SU-DHL-6 (cell line): ENCODE measurements at regions not wholly inside any gene's neighbourhood (a gene's known extent, or its start where the extent isn't known, plus 50 kb on each side); places are given as distances from the start of the nearest gene placed in this dataset.

Source experiments
- H2AFZ ChIP-seq: fragments of 200-600 bp; sonication (generic); 2 replicates; pipeline ENCODE4 v1.6.1; 2014; ENCODE audit warnings: low read depth, mild to moderate bottlenecking, moderate library complexity, mixed read lengths, antibody characterized with exemption, low read length; ENCODE audit not compliant: severe bottlenecking
- H3F3A ChIP-seq: fragments of 200-600 bp; shearing (Covaris generic); 2 replicates; pipeline ENCODE4 v1.6.0; 2016; ENCODE audit warnings: antibody characterized with exemption, mild to moderate bottlenecking; ENCODE audit not compliant: insufficient read depth
- H3K27ac ChIP-seq: fragments of 200-600 bp; sonication (generic); 2 replicates; pipeline ENCODE4 v1.5.1; 2016; ENCODE audit warnings: low read depth, mild to moderate bottlenecking, low read length, moderate library complexity, mixed read lengths
- H3K27me3 ChIP-seq: fragments of 200-600 bp; sonication (generic), shearing (Covaris generic); 2 replicates; pipeline ENCODE4 v1.6.0; 2014; ENCODE audit warnings: mild to moderate bottlenecking, low read length
- H3K36me3 ChIP-seq: fragments of 200-600 bp; sonication (generic); 2 replicates; pipeline ENCODE4 v1.6.1; 2014; ENCODE audit warnings: mild to moderate bottlenecking, low read length, mixed read lengths
- H3K4me2 ChIP-seq: fragments of 300-600, 200-600 bp; shearing (Covaris generic), sonication (generic); 2 replicates; pipeline ENCODE4 v1.6.0; 2014; ENCODE audit warnings: low read length, low read depth, mild to moderate bottlenecking; ENCODE audit not compliant: poor library complexity, severe bottlenecking
- H3K4me3 ChIP-seq: fragments of 200-600 bp; sonication (generic); 2 replicates; pipeline ENCODE4 v1.5.1; 2014; ENCODE audit warnings: antibody characterized with exemption, low read length, mild to moderate bottlenecking, mixed read lengths; ENCODE audit not compliant: insufficient read depth, poor library complexity, severe bottlenecking
- H3K79me2 ChIP-seq: fragments of 200-600 bp; sonication (generic); 2 replicates; pipeline ENCODE4 v1.6.1; 2014; ENCODE audit warnings: mild to moderate bottlenecking, low read length, moderate library complexity; ENCODE audit not compliant: insufficient read depth
- H3K9ac ChIP-seq: fragments of 200-600 bp; sonication (generic); 2 replicates; pipeline ENCODE4 v1.7.0; 2014; ENCODE audit warnings: mild to moderate bottlenecking, low read length
- H3K9me2 ChIP-seq: fragments of 200-600 bp; sonication (generic); replicated peaks from 2 replicates; pipeline ENCODE4 v1.6.1; 2014; ENCODE audit warnings: low read length; ENCODE audit not compliant: insufficient read depth
- H3K9me3 ChIP-seq: fragments of 200-600 bp; sonication (generic); 2 replicates; pipeline ENCODE4 v1.6.1; 2014; ENCODE audit warnings: low read length, mixed read lengths; ENCODE audit not compliant: insufficient read depth
- H4K20me1 ChIP-seq: fragments of 200-600 bp; sonication (generic); 2 replicates; pipeline ENCODE4 v1.6.1; 2014; ENCODE audit warnings: low read depth, mild to moderate bottlenecking, antibody characterized with exemption, low read length, moderate library complexity, mixed read lengths
- EZH2phosphoT487 ChIP-seq: fragments of 200-600 bp; sonication (generic), shearing (Covaris generic); conservative IDR thresholded peaks from 2 replicates; pipeline ENCODE4 v1.6.1; 2018; ENCODE audit warnings: mild to moderate bottlenecking, antibody characterized with exemption, low read length, moderate library complexity, mixed read lengths
- TF ChIP-seq, protein P1 (sequence below): fragments of 200-600 bp; sonication (generic); IDR thresholded peaks from one replicate; pipeline ENCODE4 v1.5.1; 2017; ENCODE audit warnings: antibody characterized with exemption, mild to moderate bottlenecking, low read length, moderate library complexity; ENCODE audit not compliant: insufficient read depth, poor library complexity, severe bottlenecking

GRCh38 chrX:69066021-69066757 is 99.1 kb downstream of the PJA1 start:
- H3K9me2 ChIP-seq, result no peaks in the 10 kb centered on the region
- no peaks in the 10 kb centered on the region for H3K79me2 ChIP-seq
- H4K20me1 ChIP-seq, result no peaks in the 10 kb centered on the region
- no peak overlapping the region for H3K4me2 ChIP-seq
- no peaks in the 10 kb centered on the region for H3K36me3 ChIP-seq
- no peak overlapping the region for H2AFZ ChIP-seq
- H3K27me3 ChIP-seq, result no peaks in the 10 kb centered on the region
- H3F3A ChIP-seq, result no peaks in the 10 kb centered on the region
- no peak overlapping the region for H3K4me3 ChIP-seq
- H3K9ac ChIP-seq, result no peak overlapping the region
- H3K9me3 ChIP-seq, result no peaks in the 10 kb centered on the region
- TF ChIP-seq, protein P1, sequence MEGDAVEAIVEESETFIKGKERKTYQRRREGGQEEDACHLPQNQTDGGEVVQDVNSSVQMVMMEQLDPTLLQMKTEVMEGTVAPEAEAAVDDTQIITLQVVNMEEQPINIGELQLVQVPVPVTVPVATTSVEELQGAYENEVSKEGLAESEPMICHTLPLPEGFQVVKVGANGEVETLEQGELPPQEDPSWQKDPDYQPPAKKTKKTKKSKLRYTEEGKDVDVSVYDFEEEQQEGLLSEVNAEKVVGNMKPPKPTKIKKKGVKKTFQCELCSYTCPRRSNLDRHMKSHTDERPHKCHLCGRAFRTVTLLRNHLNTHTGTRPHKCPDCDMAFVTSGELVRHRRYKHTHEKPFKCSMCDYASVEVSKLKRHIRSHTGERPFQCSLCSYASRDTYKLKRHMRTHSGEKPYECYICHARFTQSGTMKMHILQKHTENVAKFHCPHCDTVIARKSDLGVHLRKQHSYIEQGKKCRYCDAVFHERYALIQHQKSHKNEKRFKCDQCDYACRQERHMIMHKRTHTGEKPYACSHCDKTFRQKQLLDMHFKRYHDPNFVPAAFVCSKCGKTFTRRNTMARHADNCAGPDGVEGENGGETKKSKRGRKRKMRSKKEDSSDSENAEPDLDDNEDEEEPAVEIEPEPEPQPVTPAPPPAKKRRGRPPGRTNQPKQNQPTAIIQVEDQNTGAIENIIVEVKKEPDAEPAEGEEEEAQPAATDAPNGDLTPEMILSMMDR, result no peak
- TF ChIP-seq EZH2phosphoT487, result no peak
- no peak overlapping the region for H3K27ac ChIP-seq

- H3K9me3 ChIP-seq, result no peaks in the 10 kb centered on the region
- no peaks in the 10 kb centered on the region for H3K27me3 ChIP-seq
- no peak overlapping the region for H3K27ac ChIP-seq
- H3K9me2 ChIP-seq, result no peaks in the 10 kb centered on the region
- no peak overlapping the region for H3K9ac ChIP-seq
- H3F3A ChIP-seq, result no peaks in the 10 kb centered on the region
- no peak overlapping the region for H3K4me3 ChIP-seq
- TF ChIP-seq, protein P1, result no peak
- TF ChIP-seq EZH2phosphoT487, result no peak
- H2AFZ ChIP-seq, result no peak overlapping the region
- H3K36me3 ChIP-seq, result no peaks in the 10 kb centered on the region
- H3K4me2 ChIP-seq, result no peak overlapping the region
- no peaks in the 10 kb centered on the region for H4K20me1 ChIP-seq
- H3K79me2 ChIP-seq, result no peaks in the 10 kb centered on the region
Measured at GRCh38 chrX:69065451-69065850, 99.8 kb downstream of the PJA1 start.

- Histone ChIP-seq H2AFZ (no peak overlapping the region), H3K27me3 (no peaks in the 10 kb centered on the region), H3K36me3 (no peaks in the 10 kb centered on the region), H3K27ac (no peak overlapping the region), H3K4me2 (no peak overlapping the region), H3K9me2 (no peaks in the 10 kb centered on the region), H4K20me1 (no peaks in the 10 kb centered on the region), H3K79me2 (no peaks in the 10 kb centered on the region), H3K4me3 (no peak overlapping the region), H3K9me3 (no peaks in the 10 kb centered on the region), H3K9ac (no peak overlapping the region), H3F3A (no peaks in the 10 kb centered on the region)
- TF ChIP-seq, protein P1, result no peak
- no peak for TF ChIP-seq EZH2phosphoT487
Measured at GRCh38 chrX:69063486-69063885, 101.8 kb downstream of the PJA1 start.
